Right atrium auricular region (tissue), 2 donors: ENCODE measurements at regions not wholly inside any gene's neighbourhood (a gene's known extent, or its start where the extent isn't known, plus 50 kb on each side); places are given as distances from the start of the nearest gene placed in this dataset.

Experiments used
- DNase-seq: peaks from one replicate; pipeline ENCODE4 v3.0.0-alpha.2; 2019; ENCODE audit warnings: low spot score
- H3K27ac ChIP-seq, 2 donors: fragments of 200-600 bp; sonication (generic); 1 replicate in 1 of 2; 2 replicates in 1 of 2; pipeline ENCODE4 v1.5.1; 2016 to 2019
- H3K27me3 ChIP-seq, 2 donors: fragments of 200-600 bp; sonication (generic); one replicate each; pipeline versions ENCODE4 v1.5.1 to v1.6.0; 2017 to 2019
- H3K36me3 ChIP-seq: fragments of 200-600 bp; sonication (generic); one replicate; pipeline ENCODE4 v1.5.1; 2016
- H3K4me1 ChIP-seq, 2 donors: fragments of 200-600 bp; sonication (generic); one replicate each; pipeline versions ENCODE4 v1.5.1 to v1.6.0; 2017 to 2019
- H3K4me3 ChIP-seq, 2 donors: fragments of 200-600 bp; sonication (generic); 1 replicate in 1 of 2; 2 replicates in 1 of 2; pipeline ENCODE4 v1.5.1; 2017 to 2019; ENCODE audit warnings: mild to moderate bottlenecking in 1 of 2, moderate library complexity in 1 of 2
- H3K9me3 ChIP-seq, 2 donors: fragments of 200-600 bp; sonication (generic); one replicate each; pipeline ENCODE4 v1.5.1; 2019
- TF ChIP-seq, protein P1 (sequence below), 2 donors: fragments of 200-600 bp; sonication (generic); IDR thresholded peaks; one replicate each; pipeline ENCODE4 v1.5.1; 2019; ENCODE audit warnings: antibody characterized with exemption in 2 of 2

DNA sequence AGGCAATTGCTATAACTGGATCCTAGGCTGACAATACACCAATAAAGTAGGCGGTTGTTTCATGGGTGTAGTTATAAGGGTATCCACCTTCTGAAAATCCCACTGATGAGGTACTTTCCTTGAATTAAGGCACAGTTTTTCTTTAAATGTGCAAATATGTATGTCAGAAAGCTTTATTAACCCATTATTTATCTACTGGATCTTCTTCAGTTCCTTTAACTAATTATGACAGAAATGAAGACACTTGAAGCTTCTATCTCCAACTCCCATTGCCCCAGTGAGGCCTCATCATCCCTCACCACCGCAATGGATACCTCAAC, 159.6 kb upstream of the KLF3 start:
- H3K27me3 ChIP-seq = no peaks in the 10 kb centered on the region
- TF ChIP-seq, protein P1, sequence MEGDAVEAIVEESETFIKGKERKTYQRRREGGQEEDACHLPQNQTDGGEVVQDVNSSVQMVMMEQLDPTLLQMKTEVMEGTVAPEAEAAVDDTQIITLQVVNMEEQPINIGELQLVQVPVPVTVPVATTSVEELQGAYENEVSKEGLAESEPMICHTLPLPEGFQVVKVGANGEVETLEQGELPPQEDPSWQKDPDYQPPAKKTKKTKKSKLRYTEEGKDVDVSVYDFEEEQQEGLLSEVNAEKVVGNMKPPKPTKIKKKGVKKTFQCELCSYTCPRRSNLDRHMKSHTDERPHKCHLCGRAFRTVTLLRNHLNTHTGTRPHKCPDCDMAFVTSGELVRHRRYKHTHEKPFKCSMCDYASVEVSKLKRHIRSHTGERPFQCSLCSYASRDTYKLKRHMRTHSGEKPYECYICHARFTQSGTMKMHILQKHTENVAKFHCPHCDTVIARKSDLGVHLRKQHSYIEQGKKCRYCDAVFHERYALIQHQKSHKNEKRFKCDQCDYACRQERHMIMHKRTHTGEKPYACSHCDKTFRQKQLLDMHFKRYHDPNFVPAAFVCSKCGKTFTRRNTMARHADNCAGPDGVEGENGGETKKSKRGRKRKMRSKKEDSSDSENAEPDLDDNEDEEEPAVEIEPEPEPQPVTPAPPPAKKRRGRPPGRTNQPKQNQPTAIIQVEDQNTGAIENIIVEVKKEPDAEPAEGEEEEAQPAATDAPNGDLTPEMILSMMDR (IDR thresholded peaks at IDR 0.05) = no peak
- DNase-seq = no peak

DNA sequence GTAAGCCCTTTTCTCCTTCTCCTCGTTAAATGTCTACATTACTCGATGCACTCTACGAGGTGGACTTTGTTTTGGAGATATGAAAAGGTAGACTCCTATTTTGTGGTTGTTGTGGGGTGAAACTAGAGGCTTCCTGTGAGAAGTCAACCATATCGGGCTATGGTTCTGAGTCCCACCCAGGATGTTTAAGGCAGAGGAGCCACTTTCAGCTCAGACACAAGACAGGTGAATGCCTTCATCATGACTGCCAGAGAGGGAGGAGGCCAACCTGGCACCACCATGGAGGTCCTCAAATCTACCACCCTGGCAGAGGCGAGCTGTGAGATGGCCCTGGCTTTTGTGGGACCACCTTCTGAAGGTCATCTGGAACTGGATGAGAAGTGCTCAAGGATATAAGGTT, 154.4 kb upstream of the KLF3 start:
- TF ChIP-seq, protein P1 (IDR thresholded peaks at IDR 0.05) = no peak
- H3K27ac ChIP-seq = no peak overlapping the region

More for the DNA sequence above, 159.6 kb upstream of the KLF3 start:
- H3K4me3 ChIP-seq = no peak overlapping the region
- H3K27ac ChIP-seq = no peak overlapping the region
- no peaks in the 10 kb centered on the region for H3K36me3 ChIP-seq
- no peaks in the 10 kb centered on the region for H3K4me1 ChIP-seq
- no peaks in the 10 kb centered on the region for H3K9me3 ChIP-seq

DNA sequence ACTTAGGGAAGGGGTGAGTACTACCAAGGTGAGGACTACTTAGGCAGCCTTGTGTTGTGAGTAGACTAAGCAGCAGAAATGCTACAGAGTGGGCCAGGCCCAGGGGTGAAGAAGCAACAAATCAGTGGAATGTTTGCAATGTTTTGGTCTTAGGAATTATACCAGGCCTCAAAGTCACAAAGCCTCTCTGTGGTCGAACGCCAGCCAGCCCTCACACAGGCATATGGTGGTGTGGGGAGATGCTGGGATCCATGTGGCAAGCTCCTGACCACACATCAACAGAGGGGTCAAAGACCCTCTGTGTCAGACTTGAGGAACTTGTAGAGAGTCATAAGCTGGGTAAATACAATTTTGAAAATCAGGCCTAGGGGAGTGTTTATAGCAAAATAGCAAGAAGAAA, 153.8 kb upstream of the KLF3 start:
- no peaks in the 10 kb centered on the region for H3K27me3 ChIP-seq
- no peak overlapping the region for H3K4me3 ChIP-seq
- TF ChIP-seq, protein P1 (IDR thresholded peaks at IDR 0.05) = no peak
- H3K36me3 ChIP-seq = no peaks in the 10 kb centered on the region
- H3K27ac ChIP-seq = no peak overlapping the region
- DNase-seq = no peak
- no peaks in the 10 kb centered on the region for H3K4me1 ChIP-seq
- no peaks in the 10 kb centered on the region for H3K9me3 ChIP-seq

More for the DNA sequence above, 154.4 kb upstream of the KLF3 start:
- DNase-seq = no peak
- Histone ChIP-seq H3K4me1 (no peaks in the 10 kb centered on the region), H3K9me3 (no peaks in the 10 kb centered on the region), H3K4me3 (no peak overlapping the region), H3K27me3 (no peaks in the 10 kb centered on the region), H3K36me3 (no peaks in the 10 kb centered on the region)

GRCh38 chr4:38511702-38512101, 152.3 kb upstream of the KLF3 start:
- TF ChIP-seq, protein P1 (IDR thresholded peaks at IDR 0.05) = no peak
- no peaks in the 10 kb centered on the region for H3K27me3 ChIP-seq
- no peak overlapping the region for H3K4me3 ChIP-seq
- no peaks in the 10 kb centered on the region for H3K9me3 ChIP-seq
- H3K27ac ChIP-seq = no peak overlapping the region
- no peaks in the 10 kb centered on the region for H3K36me3 ChIP-seq
- DNase-seq = no peak
- H3K4me1 ChIP-seq = no peaks in the 10 kb centered on the region

DNA sequence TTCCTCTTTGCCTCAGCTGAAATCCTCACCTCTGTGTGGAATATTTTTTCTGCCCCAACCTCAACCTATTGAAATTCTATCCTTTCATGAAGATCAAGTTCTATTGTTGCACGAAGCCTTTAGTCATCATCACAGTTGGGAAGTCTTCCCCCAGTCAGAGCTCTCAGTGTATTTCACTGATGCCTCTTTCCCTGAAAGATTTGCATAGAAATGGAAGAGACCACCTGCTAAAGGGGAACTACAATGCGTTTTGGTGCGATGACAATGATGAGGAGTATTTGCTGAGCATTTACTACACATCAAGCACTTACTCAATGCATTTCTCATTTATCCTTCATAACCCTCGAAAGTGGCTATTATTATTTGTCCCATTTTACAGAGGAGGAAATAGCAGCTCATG, 151.2 kb upstream of the KLF3 start:
- no peaks in the 10 kb centered on the region for H3K27me3 ChIP-seq
- no peaks in the 10 kb centered on the region for H3K4me1 ChIP-seq
- H3K36me3 ChIP-seq = no peaks in the 10 kb centered on the region
- TF ChIP-seq, protein P1 (IDR thresholded peaks at IDR 0.05) = no peak
- no peaks in the 10 kb centered on the region for H3K9me3 ChIP-seq
- no peak overlapping the region for H3K27ac ChIP-seq
- DNase-seq = no peak
- H3K4me3 ChIP-seq = no peak overlapping the region

- Histone ChIP-seq H3K9me3 (no peaks in the 10 kb centered on the region), H3K4me1 (no peaks in the 10 kb centered on the region), H3K36me3 (no peaks in the 10 kb centered on the region), H3K27me3 (no peaks in the 10 kb centered on the region), H3K27ac (no peak overlapping the region), H3K4me3 (no peak overlapping the region)
- DNase-seq = no peak
- TF ChIP-seq, protein P1 (IDR thresholded peaks at IDR 0.05) = no peak
These were observed 149.4 kb upstream of the KLF3 start for GRCh38 chr4:38514465-38515146.
